IPS-18c (cell line): ENCODE measurements at regions not wholly inside any gene's neighbourhood (a gene's known extent, or its start where the extent isn't known, plus 50 kb on each side); places are given as distances from the start of the nearest gene placed in this dataset.
"Not testable (repeated sequence)": the region's sequence is repeated elsewhere in the genome, so short reads cannot be mapped to it uniquely, and the experiment has no call there.

Experiments used
- H3K4me3 ChIP-seq: 2 replicates; pipeline ENCODE4 v1.7.0; 2013; ENCODE audit warnings: low read depth, mild to moderate bottlenecking, low read length, moderate library complexity; ENCODE audit not compliant: insufficient read depth
- H3K9me3 ChIP-seq: one replicate; pipeline ENCODE4 v1.6.1; 2013; ENCODE audit warnings: mild to moderate bottlenecking, low read length, moderate library complexity; ENCODE audit not compliant: control insufficient read depth, insufficient read depth

- Histone ChIP-seq H3K4me3 (no peak overlapping the region), H3K9me3 (peaks cover 6% of the 10 kb centered on the region)
These were observed 202.8 kb downstream of the RRAGC start for GRCh38 chr1:38656726-38657125.

- no peaks in the 10 kb centered on the region for H3K9me3 ChIP-seq
- no peak overlapping the region for H3K4me3 ChIP-seq
These were observed 207.4 kb downstream of the RRAGC start for GRCh38 chr1:38652217-38652616.

GRCh38 chr1:38651669-38652068 lies 207.9 kb downstream of the RRAGC start:
- Histone ChIP-seq H3K4me3 (no peak overlapping the region), H3K9me3 (no peaks in the 10 kb centered on the region)

GRCh38 chr1:38648417-38648816 lies 211.2 kb downstream of the RRAGC start:
- no peak overlapping the region for H3K4me3 ChIP-seq

GRCh38 chr1:38647341-38647740 lies 212.2 kb downstream of the RRAGC start:
- not testable (repeated sequence) for H3K4me3 ChIP-seq, H3K9me3 ChIP-seq

More at GRCh38 chr1:38648417-38648816, 211.2 kb downstream of the RRAGC start:
- H3K9me3 ChIP-seq, result no peaks in the 10 kb centered on the region

- Histone ChIP-seq H3K9me3 (no peaks in the 10 kb centered on the region), H3K4me3 (no peak overlapping the region)
These were observed 215.5 kb downstream of the RRAGC start for GRCh38 chr1:38644092-38644491.

GRCh38 chr1:38641661-38642060 lies 217.9 kb downstream of the RRAGC start:
- H3K9me3 ChIP-seq, result no peaks in the 10 kb centered on the region
- no peak overlapping the region for H3K4me3 ChIP-seq

- Histone ChIP-seq H3K4me3 (no peak overlapping the region), H3K9me3 (no peaks in the 10 kb centered on the region)
These were observed 219.2 kb downstream of the RRAGC start for GRCh38 chr1:38640371-38640770.

GRCh38 chr1:38628241-38628640 lies 231.3 kb downstream of the RRAGC start:
- no peak overlapping the region for H3K4me3 ChIP-seq
- H3K9me3 ChIP-seq, result no peaks in the 10 kb centered on the region

GRCh38 chr1:38625939-38626338 lies 233.6 kb downstream of the RRAGC start:
- Histone ChIP-seq H3K4me3 (no peak overlapping the region), H3K9me3 (no peaks in the 10 kb centered on the region)

- H3K4me3 ChIP-seq, result no peak overlapping the region
These were observed 235.1 kb downstream of the RRAGC start for GRCh38 chr1:38624336-38625039.

GRCh38 chr1:38623529-38623928 lies 236.0 kb downstream of the RRAGC start:
- Histone ChIP-seq H3K4me3 (no peak overlapping the region), H3K9me3 (no peaks in the 10 kb centered on the region)

More at GRCh38 chr1:38624336-38625039, 235.1 kb downstream of the RRAGC start:
- H3K9me3 ChIP-seq, result no peaks in the 10 kb centered on the region

GRCh38 chr1:38622197-38622596 lies 237.4 kb downstream of the RRAGC start:
- H3K4me3 ChIP-seq, result no peak overlapping the region
- H3K9me3 ChIP-seq, result no peaks in the 10 kb centered on the region

- peaks cover 4% of the 10 kb centered on the region for H3K9me3 ChIP-seq
- H3K4me3 ChIP-seq, result no peak overlapping the region
These were observed 242.7 kb downstream of the RRAGC start for GRCh38 chr1:38616846-38617245.

GRCh38 chr1:38615680-38616079 lies 243.9 kb downstream of the RRAGC start:
- Histone ChIP-seq H3K9me3 (peaks cover 4% of the 10 kb centered on the region), H3K4me3 (no peak overlapping the region)

- peaks cover 4% of the 10 kb centered on the region for H3K9me3 ChIP-seq
- H3K4me3 ChIP-seq, result no peak overlapping the region
These were observed 244.7 kb downstream of the RRAGC start for GRCh38 chr1:38614861-38615260.

- Histone ChIP-seq H3K4me3 (no peak overlapping the region), H3K9me3 (peaks cover 4% of the 10 kb centered on the region)
These were observed 245.6 kb downstream of the RRAGC start for GRCh38 chr1:38613996-38614395.

- peaks cover 4% of the 10 kb centered on the region for H3K9me3 ChIP-seq
- H3K4me3 ChIP-seq, result no peak overlapping the region
These were observed 246.6 kb downstream of the RRAGC start for GRCh38 chr1:38612951-38613350.

- Histone ChIP-seq H3K9me3 (peaks cover 4% of the 10 kb centered on the region), H3K4me3 (no peak overlapping the region)
These were observed 247.8 kb downstream of the RRAGC start for GRCh38 chr1:38611664-38612211.
